Inflammatory macrophage treated with lipopolysaccharide for 1 hour (primary cell): ENCODE measurements at regions not wholly inside any gene's neighbourhood (a gene's known extent, or its start where the extent isn't known, plus 50 kb on each side); places are given as distances from the start of the nearest gene placed in this dataset.

Experiments used
- DNase-seq, 2 donors: peaks; one replicate each; pipeline ENCODE4 v3.0.0-alpha.2; 2020 to 2022

DNA sequence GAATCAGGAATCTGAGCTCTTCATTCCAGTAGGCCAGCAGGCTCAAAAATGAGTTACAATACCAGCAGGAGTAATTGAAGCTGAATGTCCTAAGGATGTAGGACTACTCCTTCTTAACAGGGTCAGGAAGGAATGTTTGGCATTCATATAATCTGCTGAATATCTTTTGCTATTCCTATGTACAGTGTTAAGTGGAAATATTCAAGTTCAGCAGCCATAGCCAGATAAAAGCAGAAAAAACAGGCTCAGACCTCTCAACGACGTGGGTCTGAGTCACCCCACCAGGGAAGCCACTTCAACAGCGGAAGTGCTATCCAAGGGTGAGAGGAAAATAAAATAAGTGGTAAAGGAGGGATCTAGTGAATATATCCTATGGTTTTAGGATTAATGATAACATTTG lies 577.0 kb downstream of the SPOCK3 start:
- DNase-seq = no peak

DNA sequence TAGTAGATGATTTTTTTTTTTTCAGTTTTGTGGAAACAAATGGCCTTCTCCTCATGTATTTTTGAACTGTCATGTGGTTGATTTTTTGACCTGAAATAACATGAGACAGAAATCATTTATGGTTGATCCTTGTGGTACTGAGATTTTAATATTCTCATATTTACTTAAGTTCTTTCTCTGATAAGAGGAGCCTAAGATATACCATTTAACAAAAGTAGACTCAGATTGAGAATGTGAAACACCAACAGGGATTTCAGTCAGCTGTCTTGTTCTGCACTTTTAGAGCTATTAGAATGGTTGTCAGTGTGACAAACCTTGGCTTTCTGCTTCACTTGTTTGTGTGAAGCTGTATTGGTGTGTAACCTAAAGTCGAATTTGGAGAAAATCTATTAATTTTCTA lies 575.7 kb downstream of the SPOCK3 start:
- DNase-seq = no peak

DNA sequence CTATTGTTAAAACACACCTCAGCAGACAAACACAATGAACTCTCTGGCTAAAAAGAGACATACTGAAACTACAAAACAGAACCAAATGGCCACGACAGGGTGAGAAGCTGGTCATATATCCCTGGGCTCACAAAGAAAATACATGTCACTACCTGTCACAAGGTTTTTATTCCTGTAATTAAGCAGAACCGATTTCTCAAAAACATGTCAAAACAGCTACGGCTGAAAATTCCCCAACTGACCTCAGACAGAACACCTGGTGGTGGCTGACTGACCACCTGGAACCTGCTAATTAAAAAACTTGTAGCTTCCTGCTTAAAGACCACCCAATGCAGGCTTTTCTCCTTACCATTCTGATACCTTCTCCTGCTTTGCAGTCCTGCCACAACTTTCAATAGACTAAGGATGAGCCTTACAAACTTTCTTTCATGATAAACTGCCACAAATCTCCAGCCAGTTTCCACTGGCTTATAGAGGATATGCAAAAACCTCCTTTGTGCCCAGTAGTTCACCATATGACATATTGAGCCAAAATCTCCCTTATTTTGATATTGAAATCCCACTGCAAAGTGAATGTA lies 571.9 kb downstream of the SPOCK3 start:
- DNase-seq = no peak

DNA sequence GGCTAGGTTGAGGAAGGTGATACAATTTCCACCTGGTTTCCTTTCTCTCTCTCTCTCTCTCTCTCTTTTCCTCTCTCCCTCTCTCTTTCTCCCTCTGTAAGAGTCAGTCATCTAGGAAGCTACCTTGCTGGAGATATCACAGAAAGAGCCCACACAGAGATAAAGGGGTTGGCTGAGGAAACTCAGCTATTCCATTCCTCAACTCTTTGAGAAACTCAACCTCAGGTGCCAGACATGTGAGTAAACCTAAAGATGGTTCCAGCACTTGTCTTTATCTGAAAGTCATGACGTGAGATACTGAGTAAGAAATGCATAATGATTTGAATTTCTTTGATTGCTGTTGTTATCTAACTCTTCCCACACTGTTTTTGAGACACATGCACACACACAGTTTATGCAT lies 564.0 kb downstream of the SPOCK3 start:
- no peak for DNase-seq

DNA sequence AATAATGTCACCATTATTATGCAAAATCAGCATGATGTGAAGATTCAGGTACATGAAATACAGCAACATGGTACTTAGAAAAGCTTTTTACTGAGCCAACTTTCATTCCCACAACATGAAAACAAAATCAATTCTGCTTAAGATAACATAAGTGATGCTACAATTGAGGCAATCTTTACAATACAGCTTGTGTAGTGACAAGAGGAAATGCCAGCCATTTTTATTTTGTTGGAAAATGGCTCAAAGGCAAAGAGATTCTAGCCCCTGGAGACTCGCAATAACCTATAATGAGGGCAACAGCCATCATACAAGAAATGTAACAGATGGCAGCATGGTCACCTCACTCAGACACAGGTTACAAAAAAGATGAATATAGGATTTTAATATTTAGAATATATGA lies 560.4 kb downstream of the SPOCK3 start:
- no peak for DNase-seq

DNA sequence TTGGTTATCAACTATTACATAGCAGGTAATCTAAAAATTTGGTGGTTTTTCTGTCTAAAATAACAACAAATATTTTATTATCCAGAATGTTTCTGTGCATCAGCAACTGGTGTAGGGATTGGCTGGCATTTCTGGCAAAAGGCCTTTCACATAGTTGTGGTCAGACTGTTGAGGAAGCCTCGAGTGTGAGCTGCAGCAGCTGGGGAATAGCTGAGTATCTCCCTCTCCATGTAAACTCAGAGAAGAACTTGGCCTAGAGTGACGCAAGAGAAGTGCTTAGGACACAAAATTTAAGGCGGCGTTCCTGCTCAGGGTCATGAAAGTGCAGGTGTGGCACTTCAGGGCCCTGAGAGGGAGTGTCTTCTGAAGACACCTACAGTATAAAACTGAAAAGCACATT lies 558.9 kb downstream of the SPOCK3 start:
- no peak for DNase-seq

DNA sequence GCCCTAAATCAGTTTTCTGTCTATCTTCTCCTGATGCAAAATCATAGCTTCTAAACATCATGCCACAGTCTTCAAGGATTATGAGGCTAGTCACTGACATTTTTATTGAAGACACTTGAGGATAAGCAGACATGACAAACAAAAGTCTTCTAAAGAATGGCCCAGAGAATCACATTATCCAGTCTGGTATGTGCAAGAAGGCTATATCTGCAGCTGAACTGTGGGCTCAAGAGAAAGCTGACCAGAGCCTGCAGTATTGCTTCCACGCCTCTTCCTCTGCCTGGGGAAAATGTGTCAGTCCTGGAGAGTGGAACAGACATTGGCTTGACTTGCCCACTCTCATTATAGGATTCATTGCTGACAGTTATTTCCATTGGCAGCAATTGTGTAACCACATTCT lies 553.5 kb downstream of the SPOCK3 start:
- DNase-seq = no peak

DNA sequence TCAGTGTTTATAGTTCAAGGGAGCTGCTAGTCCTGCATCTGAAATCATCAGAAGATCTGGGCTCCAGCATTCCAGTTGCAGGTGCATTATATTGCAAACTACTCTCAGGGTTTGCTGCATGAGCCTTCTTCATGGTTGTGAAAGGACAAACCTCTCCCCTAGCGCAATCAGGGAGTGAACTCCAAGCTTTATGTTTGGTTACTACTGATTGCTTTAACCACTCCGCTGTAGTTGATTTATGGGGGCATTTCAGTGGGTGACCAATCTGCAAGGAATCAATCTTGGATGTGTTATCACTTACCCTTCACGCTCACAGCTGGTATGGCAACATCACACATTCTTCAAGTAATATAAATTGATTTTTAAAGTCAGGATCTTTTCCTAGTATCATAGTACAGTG lies 552.1 kb downstream of the SPOCK3 start:
- DNase-seq = no peak
